C4-2B (cell line): ENCODE measurements at regions not wholly inside any gene's neighbourhood (a gene's known extent, or its start where the extent isn't known, plus 50 kb on each side); places are given as distances from the start of the nearest gene placed in this dataset.

Experiments
- H3K27ac ChIP-seq: fragments of 450-650 bp; 2 replicates; pipeline ENCODE4 v1.5.1; 2017
- ZFX ChIP-seq: fragments of 450-650 bp; IDR thresholded peaks from 2 replicates; pipeline ENCODE4 v1.6.1; 2017
- TF ChIP-seq, protein P1 (sequence below): fragments of 450-650 bp; conservative IDR thresholded peaks from 2 replicates; pipeline ENCODE4 v1.5.1; 2017; ENCODE audit warnings: mild to moderate bottlenecking

- H3K27ac ChIP-seq, result no peak overlapping the region
- TF ChIP-seq, protein P1, sequence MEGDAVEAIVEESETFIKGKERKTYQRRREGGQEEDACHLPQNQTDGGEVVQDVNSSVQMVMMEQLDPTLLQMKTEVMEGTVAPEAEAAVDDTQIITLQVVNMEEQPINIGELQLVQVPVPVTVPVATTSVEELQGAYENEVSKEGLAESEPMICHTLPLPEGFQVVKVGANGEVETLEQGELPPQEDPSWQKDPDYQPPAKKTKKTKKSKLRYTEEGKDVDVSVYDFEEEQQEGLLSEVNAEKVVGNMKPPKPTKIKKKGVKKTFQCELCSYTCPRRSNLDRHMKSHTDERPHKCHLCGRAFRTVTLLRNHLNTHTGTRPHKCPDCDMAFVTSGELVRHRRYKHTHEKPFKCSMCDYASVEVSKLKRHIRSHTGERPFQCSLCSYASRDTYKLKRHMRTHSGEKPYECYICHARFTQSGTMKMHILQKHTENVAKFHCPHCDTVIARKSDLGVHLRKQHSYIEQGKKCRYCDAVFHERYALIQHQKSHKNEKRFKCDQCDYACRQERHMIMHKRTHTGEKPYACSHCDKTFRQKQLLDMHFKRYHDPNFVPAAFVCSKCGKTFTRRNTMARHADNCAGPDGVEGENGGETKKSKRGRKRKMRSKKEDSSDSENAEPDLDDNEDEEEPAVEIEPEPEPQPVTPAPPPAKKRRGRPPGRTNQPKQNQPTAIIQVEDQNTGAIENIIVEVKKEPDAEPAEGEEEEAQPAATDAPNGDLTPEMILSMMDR, result no peak
- TF ChIP-seq ZFX, result no peak
These were observed 92.3 kb upstream of the LEF1 start for GRCh38 chr4:108261026-108261425.

- TF ChIP-seq, protein P1, result no peak
- no peak for TF ChIP-seq ZFX
- no peak overlapping the region for H3K27ac ChIP-seq
These were observed 87.8 kb upstream of the LEF1 start for GRCh38 chr4:108256538-108256937.

DNA sequence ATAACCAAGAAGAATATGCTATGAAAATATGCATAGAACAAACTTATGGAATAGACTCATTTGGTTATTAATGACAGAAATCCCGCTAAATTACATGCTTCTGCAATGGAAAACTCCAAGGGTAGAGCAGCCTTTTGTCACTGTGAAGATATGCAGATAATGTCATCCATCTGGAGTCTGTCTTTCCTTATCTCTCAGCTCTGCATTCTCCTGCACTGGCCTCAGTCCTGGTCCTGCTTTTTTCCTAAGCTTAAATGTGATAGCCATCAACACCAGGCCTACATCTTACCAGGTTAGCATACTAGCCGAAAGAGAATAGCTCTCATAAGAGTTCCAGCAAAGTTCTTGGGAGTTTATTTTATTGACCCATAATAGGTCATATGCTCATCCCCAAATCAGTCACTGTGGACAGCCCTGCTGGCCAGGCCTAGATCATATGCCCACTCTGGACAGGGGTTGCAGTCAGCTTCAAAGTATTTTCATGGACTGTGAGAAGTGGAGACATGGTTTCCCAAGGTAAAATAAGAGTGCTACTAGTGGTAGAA lies 86.5 kb upstream of the LEF1 start:
- H3K27ac ChIP-seq, result no peak overlapping the region
- TF ChIP-seq, protein P1, result no peak

GRCh38 chr4:108249397-108249796 lies 80.7 kb upstream of the LEF1 start:
- TF ChIP-seq, protein P1, result no peak
- no peak for TF ChIP-seq ZFX
- H3K27ac ChIP-seq, result no peak overlapping the region

DNA sequence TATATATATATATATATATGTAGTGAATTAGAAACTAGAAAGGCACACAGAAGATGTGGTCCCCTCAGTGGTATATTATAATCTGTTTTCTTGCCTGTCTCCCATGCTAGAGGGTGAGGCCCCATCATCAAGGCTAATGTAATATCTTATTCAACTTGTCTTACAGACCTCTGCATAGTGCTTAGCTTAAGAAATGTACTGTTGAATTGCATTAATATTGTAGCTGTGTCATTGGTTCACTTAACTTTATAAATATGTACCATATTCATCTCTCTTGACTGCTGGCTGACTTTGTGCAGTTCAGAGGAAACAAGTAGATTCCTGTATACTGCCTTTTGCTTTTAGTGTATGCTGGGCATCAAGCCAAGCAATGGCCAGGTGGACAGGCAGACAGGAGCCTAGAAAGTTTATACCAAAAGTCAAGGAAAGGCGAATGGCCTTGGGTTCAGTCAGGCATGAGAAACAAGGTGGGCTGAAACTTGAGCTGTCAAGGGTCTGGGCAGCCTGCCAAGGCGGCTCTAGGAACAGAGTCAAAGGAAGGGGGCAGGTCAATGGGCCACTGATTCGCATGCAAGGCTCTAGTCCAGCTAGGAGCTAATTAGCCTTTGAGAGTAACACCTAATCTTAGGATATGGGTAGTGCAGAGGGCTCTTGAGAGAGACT lies 78.8 kb upstream of the LEF1 start:
- TF ChIP-seq, protein P1, result no peak
- TF ChIP-seq ZFX, result no peak

GRCh38 chr4:108244606-108245005 lies 75.9 kb upstream of the LEF1 start:
- TF ChIP-seq, protein P1, result no peak
- no peak for TF ChIP-seq ZFX
- no peak overlapping the region for H3K27ac ChIP-seq

More for the DNA sequence above, 78.8 kb upstream of the LEF1 start:
- H3K27ac ChIP-seq, result no peak overlapping the region

DNA sequence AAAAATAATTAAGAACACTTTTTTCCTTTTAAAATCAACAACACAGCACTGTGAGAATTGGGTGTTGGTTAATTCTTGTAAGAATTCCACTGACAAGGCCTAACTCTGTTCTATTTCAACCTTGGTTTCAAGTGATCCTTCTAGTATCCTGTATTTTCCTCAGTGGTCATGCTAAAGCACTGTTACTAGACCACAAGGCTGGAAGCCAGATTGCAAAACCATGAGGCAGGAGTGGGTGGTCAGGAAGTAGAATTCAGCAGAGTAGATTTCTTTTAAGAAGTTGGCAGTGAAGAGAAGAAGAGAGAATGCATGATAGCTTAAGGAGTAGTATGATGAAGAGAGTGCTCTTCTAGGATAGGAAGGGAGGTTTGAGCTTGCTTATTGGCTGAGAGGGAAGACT lies 71.6 kb upstream of the LEF1 start:
- TF ChIP-seq ZFX, result no peak
- TF ChIP-seq, protein P1, result no peak
- H3K27ac ChIP-seq, result no peak overlapping the region
